Sciatic nerve (tissue), 2 donors: ENCODE measurements at regions not wholly inside any gene's neighbourhood (a gene's known extent, or its start where the extent isn't known, plus 50 kb on each side); places are given as distances from the start of the nearest gene placed in this dataset.

ENCODE experiments used
- ATAC-seq: fragments of 200-7000 bp; cut with Tn5 transposase; one replicate; pipeline ENCODE4 v1.9.1; 2020; ENCODE audit warnings: mild to moderate bottlenecking, moderate library complexity
- DNase-seq: peaks from one replicate; pipeline ENCODE4 v3.0.0-alpha.2; 2020; ENCODE audit warnings: low spot score
- intact Hi-C: fragments of 100-400 bp; cut with DNase I; formaldehyde crosslinking; loops from one replicate; pipeline ENCODE4 v1.14.2; 2022
- donor health status: DM: no; HTN: no; CAD: no.
- donor health status: DM: no; HTN: no; CAD: no.

DNA sequence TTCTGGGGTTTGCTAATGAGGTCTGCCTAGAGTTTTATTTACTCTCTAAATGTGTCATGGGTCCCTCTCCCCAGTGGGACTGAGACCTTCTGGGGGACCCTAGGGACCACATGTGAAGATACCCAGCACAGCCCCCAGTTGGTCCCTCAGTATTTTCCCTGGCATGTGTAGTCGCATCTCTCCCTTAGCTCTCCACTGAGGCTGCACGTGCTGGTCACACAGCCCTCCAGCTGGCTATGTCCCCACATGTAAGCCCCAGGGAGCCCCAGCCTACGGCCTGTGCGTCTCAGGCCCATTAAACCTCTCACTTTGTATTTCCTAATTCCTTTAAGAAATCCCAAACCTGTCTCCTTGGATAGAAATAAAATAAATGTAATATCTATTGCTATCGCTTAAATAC is 189.6 kb upstream of the TSHZ3 start:
- ATAC-seq (peak; percentile 71), DNase-seq (no peak)
- intact Hi-C loops: no loop called here

DNA sequence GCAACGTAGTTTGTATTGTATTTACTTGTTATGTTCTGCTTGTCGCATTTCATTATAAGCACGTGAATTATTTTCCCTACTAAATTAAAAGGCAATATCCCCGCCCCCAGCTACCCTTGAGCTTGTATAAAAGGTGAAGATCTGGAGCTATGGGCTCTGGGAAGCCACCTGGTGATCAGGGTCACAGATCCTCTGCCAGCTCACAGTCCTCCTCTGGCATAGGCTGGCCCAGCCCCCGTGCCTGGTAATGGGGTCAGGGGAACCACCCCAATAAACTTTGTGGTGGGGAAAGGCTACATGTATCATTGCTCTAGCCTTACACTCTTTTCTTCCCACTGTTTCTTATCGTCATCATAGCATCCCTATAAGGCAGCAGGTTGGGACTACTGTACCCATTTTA is 190.2 kb upstream of the TSHZ3 start:
- no peak for DNase-seq
- ATAC-seq: no peak
- intact Hi-C loops: no loop called here

DNA sequence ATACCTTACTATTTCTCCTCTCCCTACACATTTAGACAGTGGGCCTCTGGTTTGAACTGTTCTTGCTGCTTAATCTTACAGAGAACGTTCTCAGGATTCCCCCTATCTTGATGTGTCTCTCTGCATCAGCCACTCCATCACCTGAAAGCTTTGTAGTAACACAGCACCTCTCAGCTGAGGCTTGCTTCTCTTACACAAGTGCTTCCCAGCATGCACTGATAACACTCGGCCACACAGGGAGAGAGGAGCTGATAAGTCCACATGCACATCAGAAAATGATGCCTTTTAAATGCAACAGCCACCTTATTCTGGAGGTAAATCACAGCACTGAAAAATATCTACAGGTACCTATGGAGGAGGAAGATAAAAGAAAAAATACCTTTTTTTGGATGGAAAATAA is 192.2 kb upstream of the TSHZ3 start:
- intact Hi-C loops: no loop called here
- ATAC-seq: no peak

DNA sequence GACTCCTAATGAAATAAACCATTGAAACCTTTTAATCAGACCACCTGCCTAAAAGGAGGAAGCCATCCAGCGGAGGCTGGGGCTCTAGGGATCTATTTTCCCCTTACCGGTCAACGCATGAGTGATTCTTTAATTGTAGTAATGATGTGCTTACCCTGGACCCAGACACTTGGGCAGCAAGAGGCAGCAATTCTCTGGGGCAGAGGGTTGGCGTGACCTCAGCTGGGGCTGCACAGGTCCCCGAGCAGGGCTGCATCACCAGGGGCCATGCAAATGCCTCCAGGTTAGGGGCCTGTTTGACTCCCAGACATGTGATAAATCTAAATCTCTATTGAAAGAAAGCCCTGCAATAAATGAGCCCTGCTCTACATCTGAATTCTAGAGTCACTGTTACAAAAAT is 194.2 kb upstream of the TSHZ3 start:
- DNase-seq (no peak), ATAC-seq (no peak)
- intact Hi-C loops: no loop called here

More for the DNA sequence above, 192.2 kb upstream of the TSHZ3 start:
- no peak for DNase-seq

DNA sequence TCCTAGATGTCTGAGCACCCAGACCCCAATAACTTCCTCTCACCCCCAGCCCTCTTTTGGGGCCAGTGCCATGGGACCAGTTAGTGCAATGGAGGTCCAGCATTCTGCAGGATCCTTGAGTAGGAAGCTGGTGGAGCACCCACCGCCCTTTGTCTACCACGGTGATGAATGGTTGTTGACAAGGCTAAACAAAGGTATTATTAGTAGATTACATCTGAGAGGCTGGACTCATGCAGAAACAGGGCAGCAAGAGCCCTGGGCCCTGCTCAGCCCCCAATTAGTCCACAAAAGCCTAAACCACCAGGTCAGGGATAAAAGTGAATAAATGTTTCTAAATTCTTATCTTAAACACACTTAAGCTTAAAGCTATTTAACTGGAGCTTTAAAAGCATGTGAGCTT is 196.5 kb upstream of the TSHZ3 start:
- DNase-seq (no peak), ATAC-seq (no peak)
- intact Hi-C loops: no loop called here

DNA sequence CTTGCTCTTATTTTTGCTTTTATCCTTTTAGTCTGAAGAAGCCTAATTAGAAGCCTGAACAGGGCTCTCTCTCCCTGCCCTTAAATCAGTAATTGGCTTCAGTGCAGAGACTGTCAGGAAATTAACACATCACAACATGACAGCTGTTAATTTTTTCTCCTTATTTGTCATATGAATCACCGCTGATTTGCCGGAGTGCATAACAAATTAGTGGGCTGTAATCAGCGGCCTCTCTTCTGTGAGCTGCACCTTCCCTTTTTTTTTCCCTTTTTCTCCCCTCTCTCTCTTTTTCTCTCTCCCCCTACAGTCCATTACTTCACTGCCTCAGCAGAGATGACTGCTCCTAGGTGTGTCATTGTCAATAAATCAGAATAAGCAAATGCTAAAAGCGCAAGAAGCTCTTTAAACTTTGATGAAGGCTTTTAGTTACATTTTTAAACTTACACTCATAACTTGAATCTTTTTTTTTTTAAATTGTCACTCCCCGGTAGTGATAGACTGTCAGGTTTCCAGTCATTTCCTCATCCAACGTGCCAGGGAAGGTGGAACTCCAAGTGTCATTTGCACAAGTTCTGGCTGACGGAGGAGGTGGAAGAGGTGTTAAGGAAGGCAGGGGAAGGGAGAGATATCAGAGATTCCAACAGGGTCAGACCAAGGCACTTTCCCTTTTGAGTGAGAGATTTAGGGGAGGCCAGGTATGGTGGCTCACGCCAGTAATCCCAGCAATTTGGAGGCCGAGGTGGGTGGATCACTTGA is 197.1 kb upstream of the TSHZ3 start:
- no peak for DNase-seq
- no peak for ATAC-seq
- intact Hi-C loops: no loop called here

DNA sequence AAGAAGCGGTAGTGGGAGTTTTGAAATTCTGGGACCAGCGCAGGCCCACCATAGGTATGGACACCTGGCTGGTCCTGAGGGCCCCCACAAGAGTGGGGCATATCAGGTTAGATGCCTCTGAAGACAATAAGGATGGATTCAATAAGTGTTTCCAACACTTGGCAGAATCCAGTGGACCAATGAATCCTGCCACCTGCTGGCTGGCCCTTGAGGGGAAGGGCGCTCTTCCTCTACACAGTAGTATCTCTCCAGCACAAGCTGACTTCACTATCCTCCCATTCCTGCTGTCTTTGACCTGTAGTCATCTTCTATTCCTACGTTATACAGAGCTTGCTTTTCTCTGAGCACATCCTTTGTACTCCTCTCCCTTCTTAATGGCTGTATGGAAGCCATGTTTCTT is 199.7 kb upstream of the TSHZ3 start:
- no peak for DNase-seq
- no peak for ATAC-seq
- intact Hi-C loops: no loop called here

DNA sequence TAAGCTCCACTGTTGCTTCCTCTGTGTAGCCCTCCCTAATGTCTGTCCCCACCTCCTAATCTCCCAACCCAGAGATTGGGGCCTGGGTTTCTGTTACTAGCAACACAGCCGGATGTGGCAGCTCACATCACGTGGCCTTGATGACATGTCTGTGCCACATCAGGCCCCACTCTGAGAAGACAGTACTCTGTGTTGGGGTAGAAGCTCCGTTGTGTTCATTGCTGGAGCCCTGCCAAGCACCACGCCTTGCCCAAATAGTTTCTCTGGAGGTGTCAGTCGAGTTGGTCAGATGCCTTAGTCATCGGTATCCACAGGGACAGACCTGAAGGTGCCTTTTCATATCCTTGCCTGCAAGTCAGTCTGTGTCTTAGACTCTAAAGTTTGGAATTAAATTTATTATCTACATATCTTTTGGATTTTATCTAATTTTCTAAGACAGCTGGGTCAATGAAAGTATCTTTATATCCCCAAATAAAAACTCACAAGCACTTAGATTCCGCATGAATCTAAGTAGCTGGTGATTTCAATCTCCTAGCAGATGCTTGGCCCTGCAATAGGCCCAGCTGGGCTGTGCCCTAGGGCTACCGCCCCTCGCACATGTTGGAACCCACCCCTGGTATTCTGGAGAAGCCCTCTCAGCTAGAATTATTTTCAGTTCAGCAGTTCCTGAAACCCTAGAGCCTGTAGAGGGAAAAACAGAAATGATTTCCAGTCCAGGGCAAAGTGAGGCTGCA is 204.0 kb upstream of the TSHZ3 start:
- peak; percentile 69 for DNase-seq
- ATAC-seq: no peak
- intact Hi-C loops: no loop called here

DNA sequence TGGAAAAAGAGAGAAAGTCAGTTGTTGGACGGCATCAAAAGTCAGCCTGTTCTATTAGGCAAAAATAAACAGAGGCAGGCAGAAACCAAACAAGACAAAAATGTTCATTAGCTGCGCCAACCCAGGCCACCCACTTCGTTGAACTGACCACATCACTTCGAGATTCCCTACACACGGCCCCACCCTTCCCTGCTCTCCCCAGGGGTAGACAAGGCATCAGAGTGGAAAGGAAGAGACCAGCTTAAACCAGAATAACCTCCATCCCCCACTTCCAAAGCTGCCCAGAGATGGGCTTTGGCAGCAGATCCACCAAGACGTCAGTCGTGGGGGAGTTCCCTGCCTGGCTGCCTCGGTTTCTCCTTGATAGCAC is 204.6 kb upstream of the TSHZ3 start:
- ATAC-seq (peak; percentile 97), DNase-seq (peak; percentile 87)
- intact Hi-C loops: no loop called here

DNA sequence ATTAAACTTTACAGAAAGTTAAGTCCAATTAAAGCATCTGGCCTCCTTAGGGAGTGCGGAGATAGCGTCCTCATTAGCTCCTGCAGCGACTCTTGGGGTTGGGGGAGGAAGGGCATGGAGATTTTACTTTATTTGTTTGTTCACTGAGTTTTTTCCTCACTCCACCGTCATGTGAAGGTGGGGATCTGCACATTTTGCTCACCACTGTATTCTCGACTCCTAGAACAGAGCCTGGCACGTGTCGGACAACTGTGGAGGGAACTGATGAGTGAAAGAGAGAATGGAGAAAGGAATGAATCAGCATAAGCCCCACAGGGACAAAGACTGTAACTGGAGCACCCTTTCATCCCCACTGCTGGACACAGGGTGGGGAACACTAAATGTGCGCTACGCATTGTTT is 205.1 kb upstream of the TSHZ3 start:
- DNase-seq (peak; percentile 64), ATAC-seq (peak; percentile 82)
- intact Hi-C loops: no loop called here

DNA sequence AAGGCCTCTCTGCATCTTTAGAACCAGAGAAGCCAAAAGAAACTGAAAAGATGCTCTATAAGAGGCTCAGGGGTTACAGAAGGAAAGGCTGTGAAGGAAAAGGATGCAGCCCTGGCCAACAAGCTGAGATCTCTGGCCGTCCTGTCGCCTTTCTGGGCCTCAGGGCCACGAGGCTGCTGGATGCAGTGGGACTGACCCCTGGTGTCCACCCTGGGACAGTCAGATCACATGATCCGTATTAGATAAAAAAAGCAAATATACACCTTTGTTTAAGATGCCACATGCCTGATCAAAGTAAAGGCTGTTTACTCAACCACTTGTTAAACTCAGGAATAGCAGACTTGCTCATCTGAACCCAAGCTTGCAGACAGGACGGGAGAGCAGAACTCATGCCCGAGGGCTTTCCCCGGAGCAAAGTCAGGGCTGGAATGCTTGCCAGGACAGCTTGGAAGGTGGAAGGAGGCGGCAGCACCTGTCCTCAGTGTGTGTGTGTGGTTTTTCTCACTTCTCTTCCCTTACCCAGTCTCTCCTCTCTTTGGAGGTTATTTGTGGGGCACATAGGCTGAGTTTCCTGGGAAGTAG is 206.5 kb upstream of the TSHZ3 start:
- no peak for ATAC-seq
- intact Hi-C loops: no loop called here
- no peak for DNase-seq

DNA sequence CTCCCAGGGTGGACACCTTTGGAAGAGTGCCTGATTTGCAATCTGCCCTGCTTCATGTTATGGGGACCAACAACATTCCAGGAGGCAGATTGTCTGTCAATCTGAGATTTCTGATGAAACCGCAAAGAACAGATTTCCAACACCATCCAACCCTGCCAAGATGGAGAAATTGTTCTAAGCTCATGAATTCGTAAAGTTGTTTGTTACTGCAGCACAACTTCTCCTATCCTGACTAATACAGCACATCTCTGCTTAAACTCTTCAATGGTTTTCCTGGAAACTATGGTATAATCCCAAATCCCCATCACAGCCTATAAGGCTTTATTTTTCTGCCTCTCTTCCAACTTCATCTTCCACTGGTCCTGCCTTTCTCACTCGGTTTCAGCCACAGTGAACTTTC is 210.3 kb upstream of the TSHZ3 start:
- ATAC-seq (no peak), DNase-seq (no peak)
- intact Hi-C loops: no loop called here

DNA sequence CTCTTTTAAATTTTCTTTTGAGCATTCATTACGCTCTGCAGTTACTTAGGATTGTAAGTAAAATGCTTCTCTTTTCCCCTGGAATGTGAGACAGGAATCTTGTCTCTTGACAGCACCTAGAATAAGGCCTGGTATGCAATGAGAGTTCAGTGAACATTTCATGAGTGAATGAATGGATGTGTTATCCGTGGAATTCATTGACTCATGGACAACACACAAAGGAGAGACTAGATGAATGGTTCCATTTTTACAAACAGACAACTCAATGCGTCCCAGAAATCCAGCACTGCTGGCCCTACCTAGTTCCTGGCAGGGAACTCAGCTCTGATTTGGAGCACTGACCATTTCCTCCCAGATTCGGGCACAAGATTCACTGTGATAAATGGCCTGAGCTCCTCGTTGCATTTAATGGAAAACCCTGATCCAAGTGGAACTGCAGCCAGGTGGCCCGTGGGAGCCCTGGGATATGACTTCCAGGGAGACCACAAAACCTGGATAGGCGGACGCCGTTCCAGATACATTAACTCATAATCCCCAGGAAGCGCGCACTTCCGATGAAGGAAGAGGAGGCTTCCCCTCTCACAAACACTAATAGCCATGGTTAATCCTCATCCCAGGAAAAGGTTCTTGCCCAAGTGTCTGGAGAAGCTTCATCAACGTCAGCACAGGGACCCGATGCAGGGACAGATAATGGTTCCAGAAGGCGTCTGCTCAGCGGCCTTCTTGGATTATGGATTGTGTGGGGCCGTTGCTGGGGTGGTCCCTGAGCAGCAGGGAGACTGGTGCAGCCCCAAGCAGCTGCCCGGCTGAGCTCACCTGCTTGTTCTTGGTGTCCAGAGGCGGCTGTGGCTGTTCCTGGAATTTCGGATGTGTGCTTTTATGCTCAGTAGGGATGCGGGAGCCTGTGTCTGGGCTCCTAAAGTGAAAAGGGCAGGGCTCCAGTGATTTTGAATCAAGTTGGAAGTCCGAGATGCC is 211.1 kb upstream of the TSHZ3 start:
- ATAC-seq: no peak
- no peak for DNase-seq
- intact Hi-C loops: no loop called here

DNA sequence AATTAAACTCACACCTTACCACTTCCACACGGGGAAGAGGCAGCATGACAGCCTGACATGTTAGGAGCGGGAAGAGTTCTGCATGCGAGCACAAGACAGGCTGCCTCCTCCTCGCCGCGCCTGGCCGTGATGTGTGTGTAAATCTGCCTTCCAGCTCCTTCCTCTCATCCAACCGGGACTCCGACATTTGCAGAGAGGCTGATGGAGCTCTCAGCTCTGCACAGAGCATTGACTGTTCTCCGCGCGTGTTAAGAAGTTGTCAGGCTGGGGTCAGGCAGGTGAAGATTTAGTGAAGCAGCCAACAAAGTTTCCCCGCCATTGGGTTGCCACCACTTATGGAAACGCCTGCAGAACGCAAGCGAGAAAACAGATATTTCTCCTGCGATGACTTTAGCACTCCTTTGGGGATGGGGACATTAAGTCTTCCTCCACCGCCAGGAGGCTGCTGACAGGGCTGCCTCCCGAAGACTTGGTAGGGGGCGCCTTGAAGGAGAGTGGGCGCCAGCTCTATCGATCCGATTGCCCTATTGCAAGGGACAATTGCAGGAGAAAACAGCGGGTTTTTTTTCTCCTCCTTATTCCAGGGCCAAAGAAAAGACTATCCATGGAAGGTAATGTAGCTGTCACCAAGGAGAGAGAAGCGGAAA is 213.9 kb upstream of the TSHZ3 start:
- ATAC-seq (no peak), DNase-seq (no peak)
- intact Hi-C loops: no loop called here

DNA sequence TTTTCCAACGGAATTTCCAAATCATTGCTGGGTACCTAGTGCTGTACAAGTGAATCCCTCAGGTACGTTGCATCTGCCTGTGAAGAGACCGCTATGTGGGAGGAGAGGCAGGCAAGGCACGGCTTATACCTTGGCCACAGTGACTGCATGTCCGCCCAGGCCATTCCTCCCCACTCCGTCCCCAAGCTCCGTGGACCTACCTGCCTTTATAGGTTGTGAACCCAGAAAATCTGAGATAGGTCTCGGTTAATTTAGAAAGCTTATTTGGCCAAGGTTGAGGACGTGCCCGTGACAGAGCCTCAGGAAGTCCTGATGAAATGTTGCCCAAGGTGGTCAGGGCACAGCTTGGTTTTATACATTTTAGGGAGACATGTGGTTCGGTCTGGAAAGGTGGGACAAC is 218.5 kb upstream of the TSHZ3 start:
- intact Hi-C loops: no loop called here
- ATAC-seq (no peak), DNase-seq (no peak)

DNA sequence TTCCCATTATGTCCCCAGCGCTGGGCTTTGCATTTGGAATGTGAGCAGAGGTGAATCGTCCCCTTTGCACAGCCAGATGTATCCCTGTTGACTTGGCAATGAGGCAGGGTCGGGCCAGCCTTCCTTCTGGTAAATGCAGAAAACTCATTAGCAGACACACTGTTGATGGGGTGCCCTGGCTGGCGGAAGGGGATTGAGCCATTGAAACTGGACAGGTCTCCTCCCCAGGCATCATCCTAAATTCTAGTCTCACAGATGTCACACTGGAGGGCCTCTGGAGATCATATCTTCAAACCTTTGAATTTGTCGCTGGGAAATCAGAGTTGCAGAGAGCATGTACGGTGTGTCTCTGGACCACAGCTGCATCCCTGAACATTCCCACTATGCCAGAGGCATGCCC is 219.5 kb upstream of the TSHZ3 start:
- DNase-seq (no peak), ATAC-seq (no peak)
- intact Hi-C loops: no loop called here

DNA sequence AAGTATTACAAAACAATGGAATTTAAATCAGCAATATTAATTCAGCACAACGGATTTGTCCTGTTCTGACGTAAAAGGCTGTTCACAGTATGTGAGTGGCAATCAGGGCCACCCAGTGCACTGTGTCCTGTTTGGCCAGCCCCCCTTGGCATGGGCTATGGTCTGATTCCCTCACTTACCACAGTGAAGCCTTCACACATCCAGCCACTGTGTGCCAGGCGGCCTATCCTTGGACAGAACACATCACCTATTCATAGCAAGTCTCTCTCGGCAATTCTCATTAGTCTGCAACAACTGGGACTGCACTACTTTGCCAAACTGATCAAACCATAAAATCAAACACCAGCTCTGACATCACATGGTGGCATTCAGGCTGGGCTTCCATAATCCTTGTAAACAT is 221.5 kb upstream of the TSHZ3 start:
- intact Hi-C loops: no loop called here
- DNase-seq (no peak), ATAC-seq (no peak)

DNA sequence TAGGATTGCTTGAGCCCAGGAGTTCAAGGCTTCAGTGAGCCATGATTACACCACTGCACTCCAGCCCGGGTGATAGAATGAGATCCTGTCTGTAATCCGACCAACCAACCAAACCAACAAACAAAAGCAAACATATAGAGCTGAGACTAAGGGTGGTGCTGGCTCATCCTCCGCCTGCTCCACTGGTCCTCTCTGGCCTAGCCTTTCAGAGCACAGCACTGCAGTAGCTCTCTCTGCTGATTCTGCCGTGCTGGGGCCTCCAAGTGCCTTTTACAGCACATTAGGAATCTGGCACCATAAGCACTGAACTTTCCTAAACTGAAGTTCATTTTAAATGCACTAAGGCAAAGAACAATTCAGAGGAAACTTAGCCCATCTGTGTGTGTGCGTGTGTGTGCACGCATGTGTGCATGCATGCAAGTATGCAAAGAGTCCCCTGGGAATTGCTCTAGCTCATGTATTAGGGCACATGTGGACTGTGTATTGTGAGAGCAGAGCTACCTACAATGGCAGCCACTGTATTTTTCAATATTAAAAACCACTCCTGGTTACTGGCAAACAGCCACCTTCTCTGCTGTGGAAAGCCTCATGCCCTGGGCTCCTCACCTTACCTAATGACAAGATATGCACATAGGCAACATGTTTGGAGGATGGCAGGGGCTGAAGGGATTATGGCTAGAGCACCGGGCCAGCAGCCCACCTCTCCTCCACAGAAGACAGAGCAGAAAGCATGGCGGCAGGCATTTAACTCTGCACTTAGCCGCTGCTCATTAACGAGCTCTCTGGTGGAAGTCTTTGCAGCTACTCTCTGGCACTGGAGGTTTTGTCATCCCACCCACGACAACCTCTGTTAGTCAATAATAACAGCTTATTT is 223.1 kb upstream of the TSHZ3 start:
- intact Hi-C loops: no loop called here
- DNase-seq (no peak), ATAC-seq (no peak)
